ENCODE measurements at regions not wholly inside any gene's neighbourhood (a gene's known extent, or its start where the extent isn't known, plus 50 kb on each side); places are given as distances from the start of the nearest gene placed in this dataset.

DNA sequence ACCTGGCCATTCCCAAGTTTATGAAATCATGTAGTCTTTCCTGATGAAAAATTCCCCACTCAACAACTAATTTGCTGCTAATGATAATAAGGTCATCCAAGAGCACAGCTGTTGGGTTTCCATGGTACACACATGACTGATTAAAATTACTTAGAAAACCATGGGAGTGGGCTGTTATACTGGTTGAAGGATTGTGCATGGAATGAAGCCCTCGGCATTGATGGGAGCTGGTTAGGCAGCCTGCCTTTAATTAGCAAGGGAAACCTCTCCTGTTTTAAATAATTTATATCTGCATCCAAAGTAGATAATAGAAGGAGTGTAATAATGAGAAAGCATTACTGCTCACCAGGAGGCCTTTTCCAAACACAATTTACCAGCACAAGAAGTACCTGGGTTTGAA lies 235.1 kb upstream of the CFAP20DC start:
- DNase-seq, result no peak

DNA sequence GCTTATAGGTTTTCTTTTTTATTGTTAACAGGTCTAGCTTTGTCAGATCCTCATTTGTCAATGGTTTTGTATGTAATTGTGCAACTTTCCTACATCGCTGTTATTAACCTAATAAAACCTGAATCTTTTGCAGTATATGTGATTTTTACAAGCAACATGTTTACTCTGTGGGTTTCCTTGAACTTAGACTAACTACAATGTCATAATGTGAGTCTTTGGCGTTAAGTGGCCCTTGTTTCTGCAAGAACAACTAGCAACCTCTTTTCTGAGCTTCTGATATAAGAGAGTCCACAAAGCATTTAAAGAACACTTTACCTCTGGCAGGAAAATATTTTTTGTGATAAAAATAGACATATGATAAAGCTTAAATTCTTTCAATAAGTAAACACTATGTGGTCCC lies 230.3 kb upstream of the CFAP20DC start:
- DNase-seq, result no peak

DNA sequence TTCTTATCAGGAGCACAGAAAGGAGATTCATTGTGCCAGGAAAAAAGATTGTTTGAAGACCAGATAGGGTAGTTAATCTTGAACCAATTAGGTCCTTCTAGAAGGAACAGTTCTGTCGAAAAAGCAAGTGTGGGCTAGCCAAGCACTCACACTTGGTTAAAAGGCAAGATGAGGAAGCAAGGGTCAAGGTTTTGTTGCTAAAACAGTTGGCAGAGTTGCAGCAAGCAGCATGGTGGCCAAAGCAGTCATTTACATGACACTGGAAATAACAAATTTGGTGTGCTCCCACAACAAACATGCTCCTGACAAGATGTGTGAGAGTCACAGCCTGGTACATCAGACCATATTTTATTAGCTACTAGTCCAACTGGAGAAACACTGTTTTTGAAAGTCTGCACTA lies 228.0 kb upstream of the CFAP20DC start:
- DNase-seq, result no peak

DNA sequence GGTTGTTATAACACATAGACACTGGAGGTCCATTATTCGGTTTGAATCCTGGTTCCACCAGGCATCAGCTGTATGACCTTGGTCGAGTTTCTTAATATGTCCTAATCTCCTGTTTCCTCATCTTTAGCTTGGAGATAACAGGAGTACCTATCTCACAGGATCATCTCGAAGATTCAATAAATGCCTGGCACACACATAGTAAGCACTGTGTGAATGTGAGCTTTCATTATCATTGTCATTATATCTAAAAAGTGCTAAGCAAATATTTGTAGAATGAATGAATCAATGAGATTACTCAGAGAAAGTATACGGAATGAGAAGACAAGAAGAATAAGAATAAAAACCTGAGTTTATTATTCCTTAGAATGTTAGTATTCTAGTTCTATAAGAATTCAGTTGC lies 227.4 kb upstream of the CFAP20DC start:
- DNase-seq, result no peak

DNA sequence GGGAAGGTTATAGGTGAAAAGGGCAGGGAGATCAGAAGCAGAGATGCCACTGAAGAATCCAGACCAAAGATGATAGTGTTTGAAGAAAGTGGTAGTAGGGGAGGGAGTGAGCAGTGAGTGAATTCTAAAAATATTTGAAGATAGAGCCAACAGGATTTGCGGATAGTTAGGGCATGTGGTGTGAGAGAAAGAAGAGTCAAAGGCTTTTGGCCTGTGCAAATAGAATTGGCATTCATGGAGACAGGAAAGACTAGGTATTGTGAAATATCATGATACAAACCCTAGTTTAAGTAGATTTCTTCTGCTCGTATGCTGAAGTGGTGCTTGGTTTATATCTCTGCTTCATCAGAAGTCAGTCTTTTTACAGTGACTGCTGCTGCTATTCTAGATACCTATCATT lies 224.2 kb upstream of the CFAP20DC start:
- no peak for DNase-seq

DNA sequence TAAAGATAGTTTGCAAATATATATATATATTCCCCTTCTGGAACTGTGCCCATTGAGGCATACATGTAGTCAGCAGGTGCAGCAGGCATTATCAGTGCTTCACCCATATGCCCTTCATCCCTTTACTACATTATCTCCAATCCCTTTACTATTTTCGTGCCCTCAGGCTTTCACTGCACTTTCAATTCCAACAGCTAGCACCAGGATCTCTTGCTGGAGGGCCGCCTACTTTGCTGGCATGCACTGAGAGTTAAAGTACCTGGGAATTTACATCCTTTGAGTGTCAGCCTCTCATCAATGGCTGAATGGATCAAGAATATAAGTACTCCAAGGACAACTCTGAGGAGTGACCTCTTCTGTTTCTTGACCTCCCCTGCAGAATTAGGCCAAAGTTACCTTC lies 222.1 kb upstream of the CFAP20DC start:
- DNase-seq, result no peak

DNA sequence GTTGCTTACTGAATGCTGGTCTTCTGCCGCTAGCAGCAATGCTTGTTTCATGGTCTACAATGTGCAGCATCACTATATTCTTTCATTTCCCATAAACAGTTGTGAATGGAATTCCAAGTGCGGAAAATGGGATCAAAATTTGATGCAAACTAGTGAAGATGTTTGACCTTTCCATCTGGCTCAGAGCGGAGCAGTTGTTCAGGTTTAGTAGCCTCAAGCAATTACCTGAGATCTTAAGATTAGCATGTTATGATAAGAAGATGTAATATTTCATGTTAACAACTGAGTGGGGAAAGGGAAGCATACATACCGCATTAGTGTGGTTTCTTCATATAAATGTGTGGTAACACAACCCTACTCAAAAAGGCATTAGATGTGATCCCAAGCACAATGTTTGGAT lies 221.1 kb upstream of the CFAP20DC start:
- DNase-seq, result no peak

DNA sequence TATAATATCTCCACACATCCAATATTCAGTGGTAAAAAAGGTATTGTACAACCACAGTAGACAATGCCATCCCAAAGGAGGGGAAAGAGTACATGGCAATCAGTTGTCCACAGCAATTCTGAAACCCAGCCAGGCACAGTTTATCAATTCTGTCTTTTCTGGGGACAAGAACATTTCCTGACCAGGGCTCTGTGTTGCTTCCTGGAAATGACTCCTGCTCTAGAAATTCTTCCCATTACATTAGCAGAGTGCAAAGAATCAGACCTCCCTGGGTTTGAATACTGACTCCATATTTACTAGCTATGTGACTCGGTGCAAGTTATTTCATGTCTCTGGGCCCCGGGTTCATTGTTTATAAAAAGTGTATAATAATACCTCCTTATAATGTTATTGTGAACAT lies 220.4 kb upstream of the CFAP20DC start:
- no peak for DNase-seq

DNA sequence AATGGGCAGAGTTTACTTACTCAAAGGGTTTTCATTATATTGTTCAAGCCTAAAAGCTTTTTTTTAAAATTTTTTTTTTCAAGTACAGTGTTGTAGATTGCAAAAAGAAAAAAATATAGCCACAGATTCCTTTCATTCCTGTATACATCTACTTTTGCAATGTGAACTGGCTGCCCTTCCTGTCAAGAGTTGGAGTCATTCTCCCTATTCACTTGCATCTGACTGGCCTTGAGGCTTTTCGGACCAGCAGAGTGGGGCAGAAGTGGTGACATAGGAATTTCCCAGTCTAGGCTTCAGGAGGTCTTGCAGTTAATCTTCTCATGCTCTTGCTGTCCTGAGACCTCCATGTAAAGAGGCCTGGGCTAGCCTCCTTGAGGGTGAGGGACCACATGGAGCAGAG lies 218.3 kb upstream of the CFAP20DC start:
- peak; percentile 70 for DNase-seq

DNA sequence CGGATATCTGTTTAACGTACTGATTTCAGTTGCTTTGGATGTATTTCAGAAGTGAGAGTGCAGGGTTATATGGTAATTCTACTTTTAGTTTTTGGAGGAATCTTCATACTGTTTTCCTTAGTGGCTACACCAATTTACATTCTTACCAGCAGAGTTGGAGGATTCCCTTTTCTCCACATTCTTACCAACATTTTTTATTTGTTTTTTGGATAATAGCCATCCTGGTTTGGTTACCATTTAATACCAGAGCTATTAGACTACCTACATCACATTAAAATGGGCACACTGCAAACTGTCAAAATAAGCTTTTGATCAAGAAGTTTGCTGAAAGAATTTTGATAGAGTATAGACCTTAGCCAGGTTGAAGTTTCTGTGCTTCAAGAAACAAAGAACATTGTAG lies 217.2 kb upstream of the CFAP20DC start:
- peak; percentile 39 for DNase-seq

DNA sequence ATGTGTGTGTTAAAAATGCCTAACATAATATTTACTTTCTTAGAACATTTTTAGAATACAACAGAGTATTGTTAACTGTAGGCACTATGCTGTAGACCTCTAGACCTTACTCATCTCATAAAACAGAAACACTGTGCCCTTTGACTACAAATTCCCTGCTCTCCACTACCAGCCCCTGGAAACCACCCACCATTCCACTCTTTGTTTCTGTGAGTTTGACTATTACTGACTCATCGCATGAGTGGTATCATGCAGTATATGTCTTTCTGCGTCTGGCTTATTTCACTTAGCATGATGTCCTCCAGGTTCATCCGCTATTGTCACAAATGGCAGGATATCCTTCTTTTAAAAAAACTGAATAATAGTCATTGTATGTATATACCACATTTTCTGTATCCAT lies 216.7 kb upstream of the CFAP20DC start:
- peak; percentile 50 for DNase-seq

DNA sequence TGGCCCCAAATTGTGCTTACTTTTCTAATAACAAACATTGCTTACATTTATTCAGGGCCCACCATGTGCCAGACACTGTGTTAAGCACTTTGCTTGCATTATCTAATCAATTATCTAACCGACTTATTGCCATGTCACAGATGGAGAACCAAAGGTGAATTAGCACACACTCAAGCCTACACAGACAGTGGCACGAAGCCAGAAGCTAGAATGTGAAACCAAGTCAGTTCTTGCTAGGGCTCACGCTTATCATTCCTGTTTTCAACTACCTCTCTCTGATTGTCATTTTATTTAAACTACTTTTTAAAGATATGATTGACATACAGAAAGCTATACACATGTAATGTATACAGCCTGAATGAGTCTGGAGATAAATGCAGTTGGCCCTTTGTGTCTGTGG lies 215.7 kb upstream of the CFAP20DC start:
- no peak for DNase-seq

DNA sequence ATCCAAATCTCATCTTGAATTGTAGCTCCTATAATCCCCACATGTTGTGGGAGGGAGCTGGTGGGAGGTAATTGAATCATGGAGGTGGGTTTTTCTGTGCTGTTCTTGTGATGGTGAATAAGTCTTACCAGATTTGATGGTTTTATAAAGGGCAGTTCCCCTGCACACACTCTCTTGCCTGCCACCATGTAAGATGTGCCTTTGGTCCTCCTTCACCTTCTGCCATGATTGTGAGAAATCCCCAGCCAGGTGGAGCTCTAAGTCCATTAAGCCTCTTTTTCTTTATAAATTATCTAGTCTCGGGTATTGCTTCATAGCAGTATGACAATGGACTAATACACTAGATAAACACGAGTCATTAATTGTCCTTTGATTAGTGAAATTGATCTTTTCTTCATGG lies 214.5 kb upstream of the CFAP20DC start:
- no peak for DNase-seq

DNA sequence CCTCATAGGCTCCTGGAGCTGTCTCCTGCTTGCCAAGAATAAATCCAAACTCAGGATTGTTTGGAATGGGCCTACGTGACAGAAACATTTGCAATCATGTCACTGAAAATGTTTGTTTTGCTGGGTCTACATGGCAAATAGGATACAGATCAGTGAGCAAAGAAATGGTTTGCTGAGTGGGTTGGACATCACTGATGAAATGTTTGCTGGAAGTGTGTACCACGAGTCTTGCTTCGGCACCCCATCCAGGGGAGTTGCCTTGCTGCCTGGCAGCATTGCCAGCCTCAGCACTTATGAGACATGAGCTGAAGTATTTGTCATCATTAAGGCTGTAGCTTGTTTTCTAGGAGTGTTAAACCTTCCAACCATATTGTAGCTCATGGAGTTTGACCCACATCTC lies 213.3 kb upstream of the CFAP20DC start:
- no peak for DNase-seq

DNA sequence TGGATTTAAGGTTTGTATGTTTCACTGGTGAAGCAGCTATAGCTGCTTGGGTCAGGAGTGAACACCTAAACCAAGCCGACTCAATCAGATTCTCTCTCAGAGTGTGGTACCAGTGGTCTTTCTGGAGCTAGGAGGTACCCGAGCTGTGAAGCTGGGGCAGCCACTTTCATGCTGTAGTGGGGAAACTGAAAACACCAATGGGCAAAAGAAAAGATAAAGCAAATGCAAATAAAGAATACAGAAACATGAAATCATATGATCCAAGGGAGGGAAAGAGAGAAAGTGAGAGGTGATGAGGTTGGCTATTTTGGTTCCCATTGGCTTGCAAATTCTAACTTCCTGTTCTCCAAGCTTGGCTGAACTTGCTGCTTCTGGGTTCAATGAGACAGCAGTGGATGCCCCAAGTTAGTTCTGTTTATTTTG lies 212.3 kb upstream of the CFAP20DC start:
- DNase-seq, result no peak

DNA sequence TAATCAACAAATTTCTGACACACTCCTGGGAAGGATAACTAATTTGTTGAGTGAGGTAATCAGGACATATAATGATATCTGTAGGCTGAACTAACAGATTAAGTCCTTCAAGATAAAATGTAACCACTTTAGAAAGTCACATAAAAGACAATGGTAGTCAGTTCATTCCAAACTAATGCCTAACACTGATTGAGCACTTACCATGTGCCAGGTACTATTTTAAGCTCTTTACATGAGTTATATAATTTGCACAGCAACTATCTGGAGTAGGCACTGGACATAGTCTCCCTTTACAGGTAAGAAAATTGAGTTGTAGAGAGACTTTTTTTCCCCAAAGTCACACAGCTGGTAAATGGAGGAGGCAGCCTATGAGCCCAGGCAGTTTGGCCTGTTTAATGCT lies 211.2 kb upstream of the CFAP20DC start:
- no peak for DNase-seq

DNA sequence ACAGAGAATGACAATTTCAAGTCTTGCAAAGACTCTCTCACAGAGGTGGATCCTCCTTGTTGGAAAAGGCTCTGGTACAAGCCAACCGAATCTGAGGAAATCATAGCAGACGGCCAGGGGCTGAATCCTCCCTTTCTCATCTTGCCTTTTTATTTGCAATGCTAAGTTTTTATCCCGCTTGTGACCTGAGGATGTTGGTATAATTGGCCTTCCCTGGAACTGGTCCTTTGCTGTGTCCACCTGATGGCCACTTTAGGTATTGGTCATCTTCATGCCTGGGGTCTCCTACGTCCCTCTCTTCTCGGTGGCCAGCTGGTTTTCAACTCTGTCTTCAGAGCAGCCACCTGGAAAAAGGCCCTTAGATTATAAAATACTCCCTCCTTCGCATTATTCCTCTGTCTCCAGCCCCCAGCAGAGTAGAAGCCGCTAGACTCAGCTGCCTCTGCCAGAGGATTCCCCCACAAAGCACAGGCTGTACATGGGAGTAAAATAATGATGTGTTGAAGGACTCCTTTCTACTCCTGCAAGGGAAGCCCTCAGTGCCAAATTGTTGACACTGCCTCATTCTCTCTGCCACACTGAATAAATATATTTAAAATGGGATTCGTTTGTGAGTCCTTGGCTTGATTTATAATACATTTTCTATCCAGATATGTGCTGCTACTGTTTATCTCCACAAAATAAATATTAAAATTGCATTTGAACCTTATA lies 208.9 kb upstream of the CFAP20DC start:
- DNase-seq, result no peak

DNA sequence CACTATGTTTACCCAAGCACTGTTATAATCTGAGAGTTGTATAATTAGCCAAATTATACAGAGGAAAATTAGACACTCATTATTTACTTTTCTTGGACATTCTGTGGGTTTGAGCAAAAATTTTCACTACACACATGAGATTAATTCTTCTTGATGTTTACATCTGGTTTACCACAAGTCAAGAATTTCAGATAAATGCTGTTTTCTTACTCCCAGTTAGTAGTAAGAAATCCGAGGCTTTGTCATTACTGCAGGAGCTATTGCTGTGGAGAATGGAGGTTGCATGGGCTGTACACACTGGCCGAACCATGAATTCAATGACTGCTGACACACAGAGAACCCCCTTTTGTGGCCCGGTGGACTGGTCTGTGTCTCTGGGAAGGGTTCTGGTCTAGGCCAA lies 207.7 kb upstream of the CFAP20DC start:
- DNase-seq, result no peak

DNA sequence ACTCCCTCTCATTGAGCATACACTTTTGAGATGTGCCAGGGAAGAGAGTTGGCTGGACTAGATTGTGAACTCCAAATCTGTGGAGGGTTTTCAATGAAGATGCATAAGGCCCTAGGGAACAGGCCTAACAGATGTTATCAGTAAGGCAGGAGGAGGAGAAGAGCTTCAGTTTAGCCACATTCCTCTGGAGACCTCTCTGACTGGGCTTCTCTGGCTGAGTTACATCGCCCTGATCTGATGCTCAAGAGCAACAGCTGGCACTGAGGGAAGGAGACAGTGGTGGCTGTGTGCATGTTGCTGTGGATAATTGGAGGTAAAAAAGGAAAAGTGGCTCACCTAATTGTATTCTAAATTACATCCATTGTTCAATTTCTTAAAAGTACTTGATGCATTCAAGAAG lies 206.4 kb upstream of the CFAP20DC start:
- peak; percentile 15 for DNase-seq

DNA sequence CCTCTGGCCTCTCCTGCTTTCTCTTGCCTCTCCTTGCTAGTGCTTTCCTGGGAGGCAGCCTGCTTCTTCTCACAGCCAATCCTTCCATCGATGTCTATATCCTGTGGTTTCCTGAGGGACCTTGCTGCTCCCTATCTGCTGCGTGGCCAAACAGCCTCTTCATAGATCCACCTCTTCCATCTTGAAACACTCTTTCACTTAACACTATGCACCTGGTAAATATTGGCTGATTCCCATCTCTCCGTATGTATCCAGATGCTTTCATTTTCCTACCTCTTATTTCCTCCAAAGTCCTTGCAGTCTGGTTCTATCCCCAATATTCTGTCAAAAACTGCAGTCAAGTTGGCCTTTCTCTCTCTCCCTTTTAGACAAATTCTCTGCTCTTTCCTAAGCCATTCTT lies 205.2 kb upstream of the CFAP20DC start:
- DNase-seq, result no peak

DNA sequence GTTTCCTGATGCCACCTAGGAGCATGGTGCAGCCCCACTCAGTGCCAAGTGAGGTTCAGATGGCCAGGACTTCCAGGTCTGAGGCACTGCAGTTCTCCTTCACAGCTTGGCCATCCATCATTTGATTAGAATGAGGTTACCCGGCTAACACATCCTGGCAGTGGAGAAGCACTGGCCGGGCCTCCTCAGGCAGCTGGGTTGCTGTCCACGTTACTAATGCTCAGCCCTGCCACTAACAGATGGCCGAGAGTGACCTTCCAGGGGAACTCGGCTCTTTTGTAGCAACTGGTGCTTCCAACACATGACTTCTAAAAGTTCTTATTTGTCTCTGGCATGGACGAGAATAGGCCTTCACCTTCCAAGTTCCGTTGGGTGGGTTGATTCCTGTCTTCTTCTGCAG lies 204.6 kb upstream of the CFAP20DC start:
- no peak for DNase-seq

DNA sequence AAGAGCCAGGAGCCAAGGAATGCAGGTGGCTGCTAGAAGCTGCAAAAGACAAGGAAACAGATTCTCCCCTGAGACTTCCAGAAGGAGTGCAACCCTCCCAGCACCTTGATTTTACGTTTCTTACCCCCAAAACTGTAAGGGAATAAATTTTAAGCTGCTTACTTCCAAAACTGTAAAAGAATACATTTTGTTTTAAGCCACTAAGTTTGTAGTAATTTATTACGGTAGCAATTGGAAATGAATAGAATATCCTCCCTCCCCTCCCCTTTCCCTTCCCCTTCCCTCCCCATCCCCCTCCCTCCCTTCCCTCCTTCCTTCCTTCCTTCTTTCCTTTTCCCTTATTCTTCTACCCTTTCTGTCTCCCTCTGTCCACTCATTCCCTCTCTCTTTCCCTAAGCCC lies 203.7 kb upstream of the CFAP20DC start:
- DNase-seq, result no peak

DNA sequence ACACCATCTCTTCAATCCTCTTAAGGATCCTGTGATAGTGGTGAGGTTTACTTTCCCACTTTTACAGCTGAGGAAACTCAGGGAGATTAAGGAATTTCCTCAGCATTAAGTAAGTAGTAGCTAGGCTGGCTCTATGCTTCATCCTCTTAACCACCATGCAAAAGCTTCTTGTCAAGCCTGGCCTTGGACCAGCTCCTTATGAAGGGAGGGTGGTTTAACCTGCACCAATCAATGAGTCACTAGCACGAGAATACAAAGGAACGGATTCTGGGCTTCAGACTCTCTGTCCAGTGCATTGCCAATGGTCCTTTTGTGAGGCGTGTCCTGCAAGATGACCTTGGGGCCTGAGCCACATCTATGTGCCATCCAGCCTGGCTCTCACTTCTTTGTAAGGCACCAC lies 202.0 kb upstream of the CFAP20DC start:
- DNase-seq, result no peak

DNA sequence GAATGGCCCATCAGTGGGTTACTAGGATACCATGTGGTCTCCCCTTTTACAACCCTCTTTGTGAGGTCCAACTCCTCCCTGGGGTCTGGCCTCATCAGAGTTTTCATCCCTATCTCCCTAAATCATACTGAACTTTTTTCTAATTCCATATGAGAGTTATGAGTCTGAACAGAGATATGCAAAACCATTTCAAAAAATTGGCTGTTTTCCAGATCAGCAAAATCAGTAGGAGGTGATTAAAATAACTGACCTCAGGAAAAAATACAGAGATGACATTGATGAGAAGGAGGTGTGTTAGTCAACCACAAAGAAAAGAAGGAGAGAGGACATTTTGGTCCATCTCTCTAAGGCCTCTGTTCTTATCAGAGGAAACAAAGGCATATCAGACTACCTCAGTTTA lies 200.8 kb upstream of the CFAP20DC start:
- no peak for DNase-seq

DNA sequence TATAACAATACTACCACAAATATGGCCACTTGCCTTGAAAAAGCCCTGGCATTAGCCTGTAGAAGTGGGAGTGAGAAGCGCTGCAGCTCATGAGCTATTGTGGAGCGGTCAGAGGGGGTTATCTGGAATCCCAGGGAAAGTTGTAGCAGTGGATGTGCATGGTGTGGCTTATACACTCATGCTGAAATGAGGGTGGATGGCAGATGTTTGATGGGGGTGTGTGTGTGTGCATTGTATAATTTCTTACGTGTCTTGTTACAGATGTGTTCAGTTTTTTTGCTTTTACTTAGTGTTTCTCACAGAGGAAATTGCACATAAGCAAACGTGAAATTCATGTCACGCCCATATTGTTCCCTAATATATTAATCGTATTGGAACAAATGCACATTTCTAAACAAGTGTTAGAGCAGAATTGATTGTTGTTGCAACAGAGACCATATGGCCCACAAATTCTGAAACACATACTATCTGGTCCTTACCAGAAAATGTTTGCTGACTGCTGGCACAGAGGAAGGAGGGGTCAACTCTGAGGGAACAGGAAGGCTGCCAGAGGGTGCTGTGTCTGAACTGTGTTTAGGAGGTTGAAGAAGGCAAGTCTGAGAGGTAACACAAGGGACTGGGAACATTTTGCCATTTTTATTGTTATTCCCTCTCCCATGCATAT lies 200.0 kb upstream of the CFAP20DC start:
- no peak for DNase-seq

Measured in fibroblast of skin of back (primary cell).